ENCODE measurements at regions not wholly inside any gene's neighbourhood (a gene's known extent, or its start where the extent isn't known, plus 50 kb on each side); places are given as distances from the start of the nearest gene placed in this dataset.

DNA sequence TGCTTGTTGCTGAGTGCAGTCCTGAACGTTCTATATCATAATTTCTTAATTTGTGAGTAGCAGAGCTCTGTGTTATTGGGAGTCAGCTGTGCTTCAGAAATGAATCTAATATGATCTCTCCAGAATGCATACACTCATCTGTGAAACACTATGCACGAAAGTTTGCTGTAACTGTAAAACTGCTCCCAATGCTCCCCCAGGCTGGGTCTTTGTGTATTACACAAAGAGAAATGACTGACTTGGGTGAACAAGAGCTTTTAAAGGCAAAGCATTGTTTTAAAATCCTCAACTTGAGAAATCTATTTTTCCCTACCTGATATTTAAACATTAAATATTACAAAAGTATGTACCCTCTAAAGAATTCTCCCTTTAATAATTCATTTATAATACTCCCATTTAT is 636.7 kb upstream of the KIF2B start:
- no peaks in the 10 kb centered on the region for H3K4me1 ChIP-seq
- no peak for DNase-seq
- intact Hi-C loops (cut with DNase I): no loop called here
- H3K4me3 ChIP-seq: no peak overlapping the region
- WGBS, 2 donors: 36 to 42% methylated on average over 2 of the region's 2 CpGs
- no peak for TF ChIP-seq POLR2A (IDR thresholded peaks at IDR 0.05)
- TF ChIP-seq, protein P1, sequence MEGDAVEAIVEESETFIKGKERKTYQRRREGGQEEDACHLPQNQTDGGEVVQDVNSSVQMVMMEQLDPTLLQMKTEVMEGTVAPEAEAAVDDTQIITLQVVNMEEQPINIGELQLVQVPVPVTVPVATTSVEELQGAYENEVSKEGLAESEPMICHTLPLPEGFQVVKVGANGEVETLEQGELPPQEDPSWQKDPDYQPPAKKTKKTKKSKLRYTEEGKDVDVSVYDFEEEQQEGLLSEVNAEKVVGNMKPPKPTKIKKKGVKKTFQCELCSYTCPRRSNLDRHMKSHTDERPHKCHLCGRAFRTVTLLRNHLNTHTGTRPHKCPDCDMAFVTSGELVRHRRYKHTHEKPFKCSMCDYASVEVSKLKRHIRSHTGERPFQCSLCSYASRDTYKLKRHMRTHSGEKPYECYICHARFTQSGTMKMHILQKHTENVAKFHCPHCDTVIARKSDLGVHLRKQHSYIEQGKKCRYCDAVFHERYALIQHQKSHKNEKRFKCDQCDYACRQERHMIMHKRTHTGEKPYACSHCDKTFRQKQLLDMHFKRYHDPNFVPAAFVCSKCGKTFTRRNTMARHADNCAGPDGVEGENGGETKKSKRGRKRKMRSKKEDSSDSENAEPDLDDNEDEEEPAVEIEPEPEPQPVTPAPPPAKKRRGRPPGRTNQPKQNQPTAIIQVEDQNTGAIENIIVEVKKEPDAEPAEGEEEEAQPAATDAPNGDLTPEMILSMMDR (IDR thresholded peaks at IDR 0.05): no peak
- no peaks in the 10 kb centered on the region for H3K9me3 ChIP-seq
- H3K27ac ChIP-seq: no peak overlapping the region
- no peaks in the 10 kb centered on the region for H3K36me3 ChIP-seq
- H3K27me3 ChIP-seq: no peaks in the 10 kb centered on the region

DNA sequence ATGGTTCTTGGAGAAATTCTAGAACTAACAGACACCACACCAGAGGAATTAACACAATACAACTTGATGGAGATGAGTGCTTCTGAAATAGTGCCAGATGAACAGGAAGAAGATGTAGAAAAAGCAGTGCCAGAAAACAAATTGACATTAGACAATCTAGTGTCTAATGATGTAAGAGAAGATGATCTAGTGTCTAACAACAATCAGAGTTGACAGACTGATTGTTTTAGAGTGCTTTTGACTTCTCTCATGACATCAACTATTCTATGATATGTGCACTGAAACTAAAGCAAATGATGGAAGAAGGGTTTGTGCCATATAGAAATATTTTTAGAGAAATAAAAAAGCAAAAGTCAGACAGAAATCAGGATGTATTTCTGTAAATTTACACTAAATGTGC is 646.1 kb upstream of the KIF2B start:
- no peak overlapping the region for H3K27ac ChIP-seq
- H3K36me3 ChIP-seq: no peaks in the 10 kb centered on the region
- H3K27me3 ChIP-seq: no peaks in the 10 kb centered on the region
- no peak overlapping the region for H3K4me3 ChIP-seq
- H3K9me3 ChIP-seq: no peaks in the 10 kb centered on the region
- intact Hi-C loops (cut with DNase I): no loop called here
- DNase-seq: no peak
- TF ChIP-seq POLR2A (IDR thresholded peaks at IDR 0.05): no peak
- TF ChIP-seq, protein P1 (IDR thresholded peaks at IDR 0.05): no peak
- no peaks in the 10 kb centered on the region for H3K4me1 ChIP-seq

DNA sequence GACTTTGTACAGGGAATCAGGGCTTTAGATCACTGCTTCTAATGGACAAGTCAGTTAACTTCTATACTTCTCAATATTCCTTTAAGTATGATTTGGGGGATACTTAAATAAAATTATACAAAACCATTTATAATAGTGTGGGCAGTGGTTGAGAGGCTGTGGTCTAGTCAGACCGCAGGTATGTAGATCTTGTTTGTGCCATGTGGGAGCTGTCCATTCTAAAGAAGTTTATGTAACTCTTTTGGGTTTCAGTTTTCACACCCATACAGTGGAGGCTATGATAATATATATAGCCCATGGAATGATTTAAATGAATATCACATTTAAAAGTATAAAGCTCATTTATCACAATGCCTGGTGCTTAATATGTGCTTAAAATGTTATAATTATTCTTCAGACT is 654.3 kb upstream of the KIF2B start:
- Histone ChIP-seq H3K27me3 (no peaks in the 10 kb centered on the region), H3K9me3 (no peaks in the 10 kb centered on the region), H3K4me3 (no peak overlapping the region), H3K27ac (no peak overlapping the region), H3K4me1 (no peaks in the 10 kb centered on the region), H3K36me3 (no peaks in the 10 kb centered on the region)
- intact Hi-C loops (cut with DNase I): no loop called here
- no peak for DNase-seq
- WGBS, 2 donors: 54 to 80% methylated on average over 1 of the region's 1 CpG
- TF ChIP-seq POLR2A (IDR thresholded peaks at IDR 0.05): no peak
- TF ChIP-seq, protein P1 (IDR thresholded peaks at IDR 0.05): no peak

DNA sequence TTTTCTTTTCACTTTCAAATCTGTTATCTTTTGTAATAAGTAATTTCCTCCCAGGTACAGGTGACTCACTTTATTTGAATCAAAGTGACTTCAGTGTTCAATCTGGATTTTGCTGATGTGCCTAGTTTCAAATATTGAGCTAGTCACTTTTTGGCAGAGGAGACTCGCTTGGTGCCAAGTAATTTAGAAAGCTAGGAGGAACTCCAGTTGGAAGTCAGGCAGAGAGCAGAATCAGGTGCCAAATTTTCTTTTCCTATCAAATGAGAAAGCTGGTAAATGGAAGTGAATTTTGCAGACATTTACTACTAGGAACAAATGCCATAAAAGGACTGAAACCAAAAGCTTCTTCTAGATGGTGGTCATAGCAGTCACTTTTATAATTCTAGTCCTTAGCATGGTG is 656.0 kb upstream of the KIF2B start:
- no peaks in the 10 kb centered on the region for H3K9me3 ChIP-seq
- no peaks in the 10 kb centered on the region for H3K36me3 ChIP-seq
- no peak overlapping the region for H3K4me3 ChIP-seq
- DNase-seq: no peak
- intact Hi-C loops (cut with DNase I): no loop called here
- no peak for TF ChIP-seq POLR2A (IDR thresholded peaks at IDR 0.05)
- TF ChIP-seq, protein P1 (IDR thresholded peaks at IDR 0.05): no peak
- WGBS, 2 donors: 43 to 57% methylated on average over 1 of the region's 1 CpG
- H3K4me1 ChIP-seq: no peaks in the 10 kb centered on the region
- H3K27me3 ChIP-seq: no peaks in the 10 kb centered on the region
- no peak overlapping the region for H3K27ac ChIP-seq

DNA sequence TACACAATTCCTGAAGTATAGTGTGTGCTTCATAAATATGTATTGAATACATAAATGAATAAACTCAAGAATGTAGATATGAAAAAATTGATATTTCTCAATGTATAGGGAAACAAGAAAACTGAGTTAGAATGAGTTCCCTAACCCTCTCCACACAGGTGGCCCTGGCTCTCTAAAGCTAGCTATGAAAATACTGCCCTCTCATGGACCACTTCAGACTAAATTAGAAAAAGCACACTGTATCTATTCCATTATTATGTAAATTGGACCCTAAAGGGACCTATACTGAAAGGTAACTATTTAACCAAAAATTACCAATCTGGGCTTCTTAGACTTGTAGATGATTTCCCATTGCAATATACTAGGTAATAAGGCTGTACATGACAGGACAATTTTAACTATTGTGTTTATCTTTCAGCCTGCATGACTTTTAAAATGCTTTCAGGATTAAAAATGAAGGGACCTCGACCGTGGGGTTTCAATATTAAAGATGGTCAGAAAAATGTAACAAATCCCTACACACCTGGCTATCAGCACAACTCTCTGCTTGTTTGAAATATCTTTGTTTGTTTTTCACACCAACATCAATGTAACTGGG is 672.5 kb upstream of the KIF2B start:
- Histone ChIP-seq H3K36me3 (no peaks in the 10 kb centered on the region), H3K27ac (no peak overlapping the region), H3K9me3 (no peaks in the 10 kb centered on the region), H3K4me1 (no peaks in the 10 kb centered on the region), H3K4me3 (no peak overlapping the region), H3K27me3 (no peaks in the 10 kb centered on the region)
- intact Hi-C loops (cut with DNase I): no loop called here
- TF ChIP-seq, protein P1 (IDR thresholded peaks at IDR 0.05): no peak
- TF ChIP-seq POLR2A (IDR thresholded peaks at IDR 0.05): no peak
- no peak for DNase-seq
- WGBS, 2 donors: 37 to 39% methylated on average over 2 of the region's 2 CpGs

Measured in esophagus squamous epithelium (tissue), 5 donors.